ENCODE measurements at regions not wholly inside any gene's neighbourhood (a gene's known extent, or its start where the extent isn't known, plus 50 kb on each side); places are given as distances from the start of the nearest gene placed in this dataset.

GRCh38 chr4:100130964-100131363 lies 59.3 kb downstream of the DDIT4L start:
- DNase-seq (ENCODE audit: low read depth): no peak

GRCh38 chr4:100130491-100130890 lies 59.8 kb downstream of the DDIT4L start:
- no peak for DNase-seq (ENCODE audit: low read depth)

- DNase-seq (ENCODE audit: low read depth): no peak
These were observed 60.5 kb downstream of the DDIT4L start for GRCh38 chr4:100129774-100130173.

GRCh38 chr4:100128338-100128737 lies 61.9 kb downstream of the DDIT4L start:
- no peak for DNase-seq (ENCODE audit: low read depth)

- DNase-seq (ENCODE audit: low read depth): no peak
These were observed 65.6 kb downstream of the DDIT4L start for GRCh38 chr4:100124715-100125114.

- no peak for DNase-seq (ENCODE audit: low read depth)
These were observed 72.1 kb downstream of the DDIT4L start for GRCh38 chr4:100118181-100118580.

GRCh38 chr4:100117750-100118149 lies 72.5 kb downstream of the DDIT4L start:
- no peak for DNase-seq (ENCODE audit: low read depth)

- DNase-seq (ENCODE audit: low read depth): no peak
These were observed 75.4 kb downstream of the DDIT4L start for GRCh38 chr4:100114909-100115308.

- DNase-seq (ENCODE audit: low read depth): no peak
These were observed 76.5 kb downstream of the DDIT4L start for GRCh38 chr4:100113732-100114131.

- DNase-seq (ENCODE audit: low read depth): no peak
These were observed 77.2 kb downstream of the DDIT4L start for GRCh38 chr4:100113096-100113495.

GRCh38 chr4:100109921-100110320 lies 80.3 kb downstream of the DDIT4L start:
- no peak for DNase-seq (ENCODE audit: low read depth)

GRCh38 chr4:100108869-100109268 lies 81.4 kb downstream of the DDIT4L start:
- DNase-seq (ENCODE audit: low read depth): no peak

- DNase-seq (ENCODE audit: low read depth): no peak
These were observed 83.3 kb downstream of the DDIT4L start for GRCh38 chr4:100106982-100107381.

GRCh38 chr4:100103671-100104070 lies 86.6 kb downstream of the DDIT4L start:
- DNase-seq (ENCODE audit: low read depth): no peak

GRCh38 chr4:100100985-100101384 lies 89.3 kb downstream of the DDIT4L start:
- DNase-seq (ENCODE audit: low read depth): no peak

GRCh38 chr4:100099746-100100145 lies 90.5 kb downstream of the DDIT4L start:
- no peak for DNase-seq (ENCODE audit: low read depth)

GRCh38 chr4:100098681-100099080 lies 91.6 kb downstream of the DDIT4L start:
- no peak for DNase-seq (ENCODE audit: low read depth)

- no peak for DNase-seq (ENCODE audit: low read depth)
These were observed 92.2 kb downstream of the DDIT4L start for GRCh38 chr4:100098011-100098545.

GRCh38 chr4:100095729-100096595 lies 94.3 kb downstream of the DDIT4L start:
- peak; percentile 20 for DNase-seq (ENCODE audit: low read depth)

- DNase-seq (ENCODE audit: low read depth): peak; percentile 75
These were observed 97.0 kb downstream of the DDIT4L start for GRCh38 chr4:100093091-100093866.

GRCh38 chr4:100087743-100088142 lies 102.5 kb downstream of the DDIT4L start:
- DNase-seq (ENCODE audit: low read depth): no peak

- no peak for DNase-seq (ENCODE audit: low read depth)
These were observed 103.4 kb downstream of the DDIT4L start for GRCh38 chr4:100086766-100087431.

All from stimulated activated CD8-positive, alpha-beta memory T cell treated with anti-CD3 and anti-CD28 coated beads, Interleukin-4, amount 100 ng/mL, for 24 hours (primary cell).